DMS153 treated with DMSO at 0.1 percent for 48 hours (cell line): ENCODE measurements at regions not wholly inside any gene's neighbourhood (a gene's known extent, or its start where the extent isn't known, plus 50 kb on each side); places are given as distances from the start of the nearest gene placed in this dataset.

Experiments
- DNase-seq: peaks from one replicate; lab custom pipeline; 2025; ENCODE audit not compliant: unreplicated experiment; lab: John Stamatoyannopoulos, UW

- DNase-seq, result no peak
Observed at GRCh38 chr10:109529258-109529657, 394.1 kb downstream of the XPNPEP1 start.

GRCh38 chr10:109517748-109518147 lies 405.6 kb downstream of the XPNPEP1 start:
- no peak for DNase-seq

- no peak for DNase-seq
Observed at GRCh38 chr10:109504401-109504800, 418.9 kb downstream of the XPNPEP1 start.

GRCh38 chr10:109487691-109488090 lies 435.6 kb downstream of the XPNPEP1 start:
- no peak for DNase-seq

- no peak for DNase-seq
Observed at GRCh38 chr10:109480836-109481235, 442.5 kb downstream of the XPNPEP1 start.

- no peak for DNase-seq
Observed at GRCh38 chr10:109475711-109476421, 447.4 kb downstream of the XPNPEP1 start.

- DNase-seq, result no peak
Observed at GRCh38 chr10:109474812-109475211, 448.5 kb downstream of the XPNPEP1 start.

GRCh38 chr10:109474261-109474660 lies 449.1 kb downstream of the XPNPEP1 start:
- DNase-seq, result no peak

GRCh38 chr10:109467551-109467950 lies 455.8 kb downstream of the XPNPEP1 start:
- no peak for DNase-seq

- DNase-seq, result no peak
Observed at GRCh38 chr10:109464949-109465348, 458.4 kb downstream of the XPNPEP1 start.

- DNase-seq, result no peak
Observed at GRCh38 chr10:109457302-109457638, 466.0 kb downstream of the XPNPEP1 start.

GRCh38 chr10:109456566-109457301 lies 466.6 kb downstream of the XPNPEP1 start:
- no peak for DNase-seq

- DNase-seq, result no peak
Observed at GRCh38 chr10:109454691-109455090, 468.6 kb downstream of the XPNPEP1 start.

GRCh38 chr10:109451879-109452278 lies 471.4 kb downstream of the XPNPEP1 start:
- DNase-seq, result no peak

- DNase-seq, result no peak
Observed at GRCh38 chr10:109450702-109451101, 472.6 kb downstream of the XPNPEP1 start.

- no peak for DNase-seq
Observed at GRCh38 chr10:109433434-109433833, 489.9 kb downstream of the XPNPEP1 start.

GRCh38 chr10:109432281-109432680 lies 491.0 kb downstream of the XPNPEP1 start:
- DNase-seq, result no peak

GRCh38 chr10:109430799-109431198 lies 492.5 kb downstream of the XPNPEP1 start:
- DNase-seq, result no peak

GRCh38 chr10:109430043-109430760 lies 493.1 kb downstream of the XPNPEP1 start:
- DNase-seq, result no peak

GRCh38 chr10:109428775-109429491 lies 494.4 kb downstream of the XPNPEP1 start:
- DNase-seq, result no peak

- DNase-seq, result no peak
Observed at GRCh38 chr10:109427411-109427810, 495.9 kb downstream of the XPNPEP1 start.
